ENCODE measurements at regions not wholly inside any gene's neighbourhood (a gene's known extent, or its start where the extent isn't known, plus 50 kb on each side); places are given as distances from the start of the nearest gene placed in this dataset.

DNA sequence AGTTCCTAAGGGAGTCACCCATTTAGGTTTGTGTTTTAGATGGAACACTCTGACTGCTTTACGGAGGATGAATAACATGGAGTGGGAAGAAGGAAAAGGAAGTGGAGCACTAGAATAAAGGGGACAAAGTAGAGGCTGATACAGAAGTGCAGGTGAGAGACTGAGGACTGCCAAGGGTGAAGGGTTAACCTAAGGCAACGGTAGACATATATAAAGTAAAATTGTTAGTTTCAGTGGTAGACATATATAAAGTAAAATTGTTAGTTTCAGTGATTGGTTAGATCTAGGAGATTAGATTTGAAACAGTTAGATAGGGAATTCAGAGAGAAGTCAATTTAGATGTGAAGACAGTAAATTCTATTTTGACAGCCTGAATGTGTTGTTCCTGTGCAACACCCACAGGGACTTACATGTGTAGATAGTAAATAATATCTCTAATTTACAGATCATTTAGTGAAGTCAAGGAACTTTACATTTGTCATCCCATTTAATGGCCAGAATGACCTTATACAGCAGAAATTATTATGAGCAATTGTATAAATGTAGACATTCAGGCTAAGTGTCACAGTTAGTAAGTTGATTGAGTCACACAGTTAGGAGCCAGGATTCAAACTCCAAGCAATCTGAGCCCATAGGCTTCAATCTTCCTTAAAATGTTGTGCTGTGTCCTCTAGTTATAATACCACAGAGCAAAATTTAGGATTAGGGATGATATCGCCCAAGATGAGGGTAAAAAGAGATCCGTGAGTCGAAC, 270.8 kb upstream of the UBE2E3 start:
- DNase-seq (ENCODE audit: insufficient read length) (no peak), FAIRE-seq (no peak)
- no peak for TF ChIP-seq POLR2AphosphoS5 (IDR thresholded peaks at IDR 0.05; ENCODE audit: low read depth, low read length)
- no peak for TF ChIP-seq TAF1 (IDR thresholded peaks at IDR 0.05; ENCODE audit: borderline replicate concordance, low read depth, low read length)
- TF ChIP-seq POLR2A (IDR thresholded peaks at IDR 0.05; ENCODE audit: low read depth, low read length): no peak

DNA sequence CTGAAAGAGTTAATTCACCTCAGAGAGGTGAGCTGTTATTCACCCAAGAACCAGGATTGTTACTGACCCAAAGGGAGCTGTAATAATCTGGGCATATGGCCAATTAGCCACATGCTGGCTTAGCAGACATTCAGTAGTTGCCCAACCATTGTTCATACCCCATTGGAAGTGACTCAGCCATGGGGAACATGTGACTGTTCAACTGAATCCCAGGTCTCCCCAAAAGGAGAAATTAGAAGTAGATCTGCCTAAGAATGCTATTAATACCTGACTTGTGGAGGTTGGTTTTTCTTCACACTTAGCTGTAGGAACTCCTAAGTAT, 272.6 kb upstream of the UBE2E3 start:
- TF ChIP-seq POLR2A (IDR thresholded peaks at IDR 0.05; ENCODE audit: low read depth, low read length): no peak
- no peak for TF ChIP-seq POLR2AphosphoS5 (IDR thresholded peaks at IDR 0.05; ENCODE audit: low read depth, low read length)
- TF ChIP-seq TAF1 (IDR thresholded peaks at IDR 0.05; ENCODE audit: borderline replicate concordance, low read depth, low read length): no peak
- no peak for FAIRE-seq
- no peak for DNase-seq (ENCODE audit: insufficient read length)

DNA sequence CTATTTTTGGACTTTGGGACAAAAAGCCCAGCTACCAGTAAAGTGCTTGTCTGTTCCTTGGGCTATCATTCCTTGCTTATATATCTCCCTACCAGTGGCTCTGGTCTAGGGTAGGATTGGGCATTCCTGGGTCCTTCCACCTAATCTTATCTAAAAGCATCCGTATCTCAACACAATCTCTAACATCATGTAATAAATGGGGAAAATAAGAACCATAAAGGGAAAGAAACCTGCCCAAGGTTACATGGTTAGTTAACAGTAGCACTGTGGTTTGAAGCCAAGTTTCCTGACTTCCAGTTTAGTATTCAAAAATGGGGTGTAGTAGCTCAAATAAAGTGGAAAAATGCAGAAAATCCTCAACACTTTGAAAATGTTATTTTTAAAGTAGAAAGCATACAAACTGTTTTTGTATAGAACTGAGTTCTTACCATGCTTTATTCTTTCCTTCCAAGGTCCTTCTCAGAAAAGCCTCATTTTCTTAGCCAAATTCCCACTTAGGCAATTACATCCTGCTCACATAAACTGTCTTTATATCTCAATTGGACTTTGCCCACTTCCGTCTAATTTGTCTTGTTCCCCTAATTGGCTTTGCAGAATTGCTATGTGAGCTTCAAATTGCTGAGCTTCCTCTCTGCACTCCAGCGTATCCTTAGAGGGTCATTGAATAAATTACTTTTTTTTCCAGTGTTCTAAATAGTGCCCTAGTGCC, 273.1 kb upstream of the UBE2E3 start:
- no peak for FAIRE-seq
- no peak for TF ChIP-seq POLR2AphosphoS5 (IDR thresholded peaks at IDR 0.05; ENCODE audit: low read depth, low read length)
- TF ChIP-seq TAF1 (IDR thresholded peaks at IDR 0.05; ENCODE audit: borderline replicate concordance, low read depth, low read length): no peak
- no peak for TF ChIP-seq POLR2A (IDR thresholded peaks at IDR 0.05; ENCODE audit: low read depth, low read length)
- DNase-seq (ENCODE audit: insufficient read length): no peak

GRCh38 chr2:180706694-180707093, 273.7 kb upstream of the UBE2E3 start:
- TF ChIP-seq TAF1 (IDR thresholded peaks at IDR 0.05; ENCODE audit: borderline replicate concordance, low read depth, low read length) (no peak), POLR2AphosphoS5 (IDR thresholded peaks at IDR 0.05; ENCODE audit: low read depth, low read length) (no peak), POLR2A (IDR thresholded peaks at IDR 0.05; ENCODE audit: low read depth, low read length) (no peak)
- DNase-seq (ENCODE audit: insufficient read length) (no peak), FAIRE-seq (no peak)

- no peak for FAIRE-seq
These were observed 274.9 kb upstream of the UBE2E3 start for GRCh38 chr2:180705551-180705950.

GRCh38 chr2:180705122-180705521, 275.3 kb upstream of the UBE2E3 start:
- no peak for DNase-seq (ENCODE audit: insufficient read length)
- TF ChIP-seq POLR2AphosphoS5 (IDR thresholded peaks at IDR 0.05; ENCODE audit: low read depth, low read length) (no peak), POLR2A (IDR thresholded peaks at IDR 0.05; ENCODE audit: low read depth, low read length) (no peak)
- no peak for FAIRE-seq

More at GRCh38 chr2:180705551-180705950, 274.9 kb upstream of the UBE2E3 start:
- no peak for TF ChIP-seq TAF1 (IDR thresholded peaks at IDR 0.05; ENCODE audit: borderline replicate concordance, low read depth, low read length)
- no peak for TF ChIP-seq POLR2AphosphoS5 (IDR thresholded peaks at IDR 0.05; ENCODE audit: low read depth, low read length)
- TF ChIP-seq POLR2A (IDR thresholded peaks at IDR 0.05; ENCODE audit: low read depth, low read length): no peak
- DNase-seq (ENCODE audit: insufficient read length): no peak

- FAIRE-seq (no peak), DNase-seq (ENCODE audit: insufficient read length) (no peak)
- no peak for TF ChIP-seq POLR2AphosphoS5 (IDR thresholded peaks at IDR 0.05; ENCODE audit: low read depth, low read length)
- TF ChIP-seq TAF1 (IDR thresholded peaks at IDR 0.05; ENCODE audit: borderline replicate concordance, low read depth, low read length): no peak
- TF ChIP-seq POLR2A (IDR thresholded peaks at IDR 0.05; ENCODE audit: low read depth, low read length): no peak
These were observed 280.6 kb upstream of the UBE2E3 start for GRCh38 chr2:180699657-180700361.

DNA sequence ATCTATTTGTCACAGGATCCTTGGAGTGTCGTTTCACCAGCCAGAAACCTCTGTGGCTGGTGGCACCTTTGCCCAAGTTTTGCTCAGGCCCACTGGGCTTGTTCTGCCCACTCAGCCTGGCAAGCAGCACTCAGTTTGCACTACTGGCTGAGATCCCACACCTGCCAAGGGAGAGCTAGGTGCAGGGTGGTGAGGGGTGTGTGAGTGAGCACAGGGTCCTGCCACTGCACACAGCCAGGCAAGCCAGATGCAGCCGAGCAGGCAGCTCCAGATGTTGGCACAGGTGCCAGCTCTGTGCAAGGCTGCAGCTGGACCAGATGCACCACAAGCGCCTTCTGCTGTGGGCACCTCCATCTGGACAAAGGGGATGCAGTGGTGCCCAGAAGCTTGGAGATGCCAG, 281.7 kb upstream of the UBE2E3 start:
- no peak for FAIRE-seq
- TF ChIP-seq POLR2A (IDR thresholded peaks at IDR 0.05; ENCODE audit: low read depth, low read length) (no peak), TAF1 (IDR thresholded peaks at IDR 0.05; ENCODE audit: borderline replicate concordance, low read depth, low read length) (no peak), POLR2AphosphoS5 (IDR thresholded peaks at IDR 0.05; ENCODE audit: low read depth, low read length) (no peak)
- no peak for DNase-seq (ENCODE audit: insufficient read length)

DNA sequence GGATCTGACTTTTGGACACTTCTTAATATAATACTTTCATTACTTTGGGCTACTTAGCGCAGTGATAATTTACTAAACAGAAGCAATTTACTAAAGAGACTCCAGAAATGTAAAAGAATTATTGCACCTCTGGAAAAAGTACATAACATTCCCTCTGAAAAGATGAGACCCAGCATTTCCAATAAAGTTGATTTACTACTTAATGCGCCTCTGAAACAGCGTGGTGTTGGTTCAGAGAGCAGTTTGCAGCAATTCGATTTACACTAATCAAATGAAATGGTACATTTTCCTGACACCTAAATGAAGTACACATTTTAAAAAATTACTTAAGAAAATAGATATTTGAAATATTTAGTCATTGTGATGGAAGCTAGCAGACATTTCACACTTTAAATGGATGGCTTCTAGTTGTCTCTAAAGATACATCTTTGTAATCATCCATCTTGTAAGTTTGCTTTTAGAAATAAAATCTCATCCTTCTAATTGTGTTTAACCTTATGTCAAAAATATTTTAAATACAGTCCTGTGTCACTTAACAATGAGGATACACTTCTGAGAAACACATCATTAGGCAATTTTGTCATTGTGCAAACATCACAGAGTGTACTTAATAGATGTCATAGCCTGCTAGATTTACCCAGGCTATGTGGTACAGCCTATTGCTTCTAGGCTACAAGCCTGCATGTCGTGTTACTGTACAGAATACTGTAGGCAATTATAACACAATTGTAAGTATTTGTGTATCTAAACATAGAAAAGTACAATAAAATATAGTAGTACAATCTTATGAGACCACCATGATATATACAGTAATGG, 284.6 kb upstream of the UBE2E3 start:
- no peak for DNase-seq (ENCODE audit: insufficient read length)
- no peak for TF ChIP-seq POLR2AphosphoS5 (IDR thresholded peaks at IDR 0.05; ENCODE audit: low read depth, low read length)
- no peak for TF ChIP-seq TAF1 (IDR thresholded peaks at IDR 0.05; ENCODE audit: borderline replicate concordance, low read depth, low read length)
- no peak for FAIRE-seq

DNA sequence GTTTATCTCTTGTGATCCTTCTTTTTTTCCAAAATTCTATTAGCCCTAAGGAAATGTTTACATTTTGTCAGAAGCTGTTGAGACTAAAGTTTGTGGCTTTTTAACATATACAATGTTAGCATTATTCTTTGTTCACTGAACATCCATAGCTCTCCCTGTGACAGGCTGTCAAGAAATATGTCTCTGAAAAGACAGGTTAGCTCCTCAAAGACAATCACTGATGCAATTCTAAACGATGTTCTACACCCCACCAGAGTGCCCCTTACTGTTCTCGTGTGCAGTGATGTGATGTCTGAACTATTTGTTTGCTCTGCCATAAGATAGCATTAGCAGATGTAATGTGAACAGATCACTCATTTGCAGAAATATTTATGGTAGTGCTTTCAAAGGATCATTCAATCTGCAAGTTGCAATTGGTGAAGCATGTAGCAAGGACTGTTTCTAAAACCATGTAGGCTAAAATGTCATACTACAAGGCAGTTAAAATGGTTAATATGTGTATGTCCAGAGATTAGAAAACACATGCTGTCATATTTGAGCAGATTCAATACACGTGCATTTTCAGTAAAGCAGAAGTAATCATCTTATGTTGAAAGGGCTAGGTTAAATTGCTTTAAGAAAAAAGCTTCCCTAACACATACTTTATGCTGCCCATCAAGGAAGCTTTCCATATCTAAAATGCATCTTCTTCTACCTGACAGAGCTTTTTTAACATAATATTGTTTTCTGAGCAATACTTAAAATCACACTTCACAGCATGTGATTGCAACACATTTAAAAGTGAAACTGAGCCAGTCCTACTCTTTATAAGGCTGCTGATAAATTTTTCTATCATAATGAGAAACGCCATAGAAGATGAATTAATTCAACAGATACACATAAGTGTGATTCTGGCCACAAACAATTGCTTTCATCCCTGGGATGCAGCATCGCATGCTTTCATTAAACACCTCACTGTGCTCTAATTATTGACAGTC, 285.7 kb upstream of the UBE2E3 start:
- no peak for TF ChIP-seq POLR2A (IDR thresholded peaks at IDR 0.05; ENCODE audit: low read depth, low read length)
- no peak for TF ChIP-seq POLR2AphosphoS5 (IDR thresholded peaks at IDR 0.05; ENCODE audit: low read depth, low read length)
- TF ChIP-seq TAF1 (IDR thresholded peaks at IDR 0.05; ENCODE audit: borderline replicate concordance, low read depth, low read length): no peak
- no peak for DNase-seq (ENCODE audit: insufficient read length)
- peak; percentile 17 for FAIRE-seq
